ENCODE measurements at regions not wholly inside any gene's neighbourhood (a gene's known extent, or its start where the extent isn't known, plus 50 kb on each side); places are given as distances from the start of the nearest gene placed in this dataset.

DNA sequence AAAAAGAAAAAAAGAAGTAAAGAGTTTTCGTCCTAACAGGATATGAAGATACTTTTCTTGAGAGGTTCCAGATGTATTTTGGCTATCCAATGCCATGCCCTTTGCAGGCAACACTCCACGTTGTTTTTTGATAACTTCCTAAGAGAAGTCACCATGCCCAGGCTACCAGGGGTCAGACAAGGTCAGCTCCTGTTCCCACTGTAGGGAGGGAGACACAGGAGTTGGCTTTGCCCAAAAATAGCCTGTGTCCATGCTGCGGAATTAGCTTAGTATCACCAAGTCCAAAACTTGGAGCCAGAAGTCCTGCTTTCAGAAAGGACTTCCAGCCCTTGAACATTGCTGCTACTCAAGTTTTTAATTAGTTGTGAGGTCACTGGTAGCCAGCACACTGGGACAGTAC lies 62.1 kb upstream of the NRIP1 start:
- TF ChIP-seq, protein P1, sequence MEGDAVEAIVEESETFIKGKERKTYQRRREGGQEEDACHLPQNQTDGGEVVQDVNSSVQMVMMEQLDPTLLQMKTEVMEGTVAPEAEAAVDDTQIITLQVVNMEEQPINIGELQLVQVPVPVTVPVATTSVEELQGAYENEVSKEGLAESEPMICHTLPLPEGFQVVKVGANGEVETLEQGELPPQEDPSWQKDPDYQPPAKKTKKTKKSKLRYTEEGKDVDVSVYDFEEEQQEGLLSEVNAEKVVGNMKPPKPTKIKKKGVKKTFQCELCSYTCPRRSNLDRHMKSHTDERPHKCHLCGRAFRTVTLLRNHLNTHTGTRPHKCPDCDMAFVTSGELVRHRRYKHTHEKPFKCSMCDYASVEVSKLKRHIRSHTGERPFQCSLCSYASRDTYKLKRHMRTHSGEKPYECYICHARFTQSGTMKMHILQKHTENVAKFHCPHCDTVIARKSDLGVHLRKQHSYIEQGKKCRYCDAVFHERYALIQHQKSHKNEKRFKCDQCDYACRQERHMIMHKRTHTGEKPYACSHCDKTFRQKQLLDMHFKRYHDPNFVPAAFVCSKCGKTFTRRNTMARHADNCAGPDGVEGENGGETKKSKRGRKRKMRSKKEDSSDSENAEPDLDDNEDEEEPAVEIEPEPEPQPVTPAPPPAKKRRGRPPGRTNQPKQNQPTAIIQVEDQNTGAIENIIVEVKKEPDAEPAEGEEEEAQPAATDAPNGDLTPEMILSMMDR (IDR thresholded peaks at IDR 0.05; ENCODE audit: borderline replicate concordance, extremely low read depth, low read length, poor library complexity, severe bottlenecking), result no peak
- no peak for TF ChIP-seq EZH2 (IDR thresholded peaks at IDR 0.05; ENCODE audit: borderline replicate concordance, low read depth, low read length, severe bottlenecking)

Data from DND-41 (cell line).